SK-N-SH treated with all-trans-retinoic acid at 6 μM for 48 hours (cell line): ENCODE measurements at regions not wholly inside any gene's neighbourhood (a gene's known extent, or its start where the extent isn't known, plus 50 kb on each side); places are given as distances from the start of the nearest gene placed in this dataset.

Experiments
- BACH2 ChIP-seq: fragments of 250-450 bp; sonication (Bioruptor Pico); IDR thresholded peaks from 2 replicates; pipeline ENCODE4 v1.9.0; 2021; ENCODE audit warnings: mild to moderate bottlenecking, borderline replicate concordance
- ISL1 ChIP-seq: fragments of 250-450 bp; sonication (Bioruptor Pico); IDR thresholded peaks from 2 replicates; pipeline ENCODE4 v2.1.2; 2022; ENCODE audit warnings: mild to moderate bottlenecking, moderate library complexity
- PATZ1 ChIP-seq: fragments of 250-450 bp; sonication (Bioruptor Pico); IDR thresholded peaks from 2 replicates; pipeline ENCODE4 v1.8.0; 2020; ENCODE audit warnings: mild to moderate bottlenecking, moderate library complexity, borderline replicate concordance
- POU6F1 ChIP-seq: fragments of 250-450 bp; sonication (Bioruptor Pico); IDR thresholded peaks from 2 replicates; pipeline ENCODE4 v1.8.0; 2021; ENCODE audit warnings: low read depth, mild to moderate bottlenecking, moderate library complexity, borderline replicate concordance
- PPARA ChIP-seq: fragments of 250-450 bp; sonication (Bioruptor Pico); IDR thresholded peaks from 2 replicates; pipeline ENCODE4 v1.5.0; 2020; ENCODE audit warnings: mild to moderate bottlenecking, borderline replicate concordance
- SNAI2 ChIP-seq: fragments of 250-450 bp; sonication (Bioruptor Pico); IDR thresholded peaks from 2 replicates; pipeline ENCODE4 v1.5.0; 2020; ENCODE audit warnings: mild to moderate bottlenecking, moderate library complexity
- TOX ChIP-seq: fragments of 250-450 bp; sonication (Bioruptor Pico); IDR thresholded peaks from 2 replicates; pipeline ENCODE4 v1.8.0; 2021; ENCODE audit warnings: mild to moderate bottlenecking, moderate library complexity, borderline replicate concordance
- TSHZ2 ChIP-seq: fragments of 250-450 bp; sonication (Bioruptor Pico); IDR thresholded peaks from 2 replicates; pipeline ENCODE4 v1.5.0; 2020; ENCODE audit warnings: mild to moderate bottlenecking, moderate library complexity
- ZC3H10 ChIP-seq: fragments of 250-450 bp; sonication (Bioruptor Pico); IDR thresholded peaks from 2 replicates; pipeline ENCODE4 v1.5.1; 2021; ENCODE audit warnings: mild to moderate bottlenecking, moderate library complexity
- ZFP3 ChIP-seq: fragments of 250-450 bp; sonication (Bioruptor Pico); IDR thresholded peaks from 2 replicates; pipeline ENCODE4 v1.5.0; 2020; ENCODE audit warnings: mild to moderate bottlenecking, moderate library complexity
- ZFP30 ChIP-seq: fragments of 450-650 bp; formaldehyde crosslinking; IDR thresholded peaks from 2 replicates; pipeline ENCODE4 v1.5.0; 2022; ENCODE audit warnings: mild to moderate bottlenecking, moderate library complexity
- ZNF565 ChIP-seq: fragments of 450-650 bp; formaldehyde crosslinking; conservative IDR thresholded peaks from 2 replicates; pipeline ENCODE4 v1.5.0; 2020; ENCODE audit warnings: low read depth, mild to moderate bottlenecking, moderate library complexity

DNA sequence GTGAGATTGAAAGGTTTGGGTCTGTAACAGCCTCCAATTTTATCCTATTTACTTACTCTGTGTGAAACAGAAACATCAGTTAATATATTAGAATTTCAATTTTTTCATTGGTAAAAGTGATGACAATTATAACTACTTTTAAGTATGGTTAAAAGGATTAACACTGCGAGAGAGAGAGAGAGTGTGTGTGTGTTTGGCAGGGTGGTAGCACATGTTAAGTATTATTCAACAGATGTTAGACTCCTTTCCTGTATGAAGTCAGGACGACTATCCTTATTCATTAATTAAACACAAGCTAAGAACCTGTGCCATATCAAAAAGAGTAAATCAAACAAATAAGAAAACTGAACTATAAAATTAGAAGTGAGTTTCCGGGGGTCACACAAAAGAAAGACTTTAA lies 662.5 kb downstream of the PLPP3 start:
- TF ChIP-seq ZFP3 (CRISPR knock-in tag) (no peak), TSHZ2 (CRISPR knock-in tag) (no peak), ZNF565 (CRISPR knock-in tag) (no peak), SNAI2 (CRISPR knock-in tag) (no peak), PATZ1 (CRISPR knock-in tag) (no peak), ISL1 (CRISPR knock-in tag) (no peak), ZC3H10 (CRISPR knock-in tag) (no peak), BACH2 (CRISPR knock-in tag) (no peak), ZFP30 (CRISPR knock-in tag) (no peak), POU6F1 (CRISPR knock-in tag) (no peak), TOX (CRISPR knock-in tag) (no peak), PPARA (no peak)
